GM19468 (cell line): ENCODE measurements at regions not wholly inside any gene's neighbourhood (a gene's known extent, or its start where the extent isn't known, plus 50 kb on each side); places are given as distances from the start of the nearest gene placed in this dataset.

Source experiments
- ATAC-seq: cut with Tn5 transposase; IDR thresholded peaks from one replicate; pipeline ENCODE4 v1.9.1; 2021; ENCODE audit warnings: mild to moderate bottlenecking, moderate library complexity, moderate number of reproducible peaks; ENCODE audit not compliant: unreplicated experiment; ENCODE audit errors: extremely low read depth

- no peak for ATAC-seq
Measured at GRCh38 chr7:42761486-42761885, 150.4 kb downstream of the C7orf25 start.

- ATAC-seq: no peak
Measured at GRCh38 chr7:42758124-42758523, 153.7 kb downstream of the C7orf25 start.

- ATAC-seq: no peak
Measured at GRCh38 chr7:42756841-42757240, 155.0 kb downstream of the C7orf25 start.

GRCh38 chr7:42753811-42754363 lies 158.0 kb downstream of the C7orf25 start:
- no peak for ATAC-seq

GRCh38 chr7:42753367-42753766 lies 158.5 kb downstream of the C7orf25 start:
- ATAC-seq: no peak

- ATAC-seq: no peak
Measured at GRCh38 chr7:42750172-42750571, 161.7 kb downstream of the C7orf25 start.

GRCh38 chr7:42747044-42747443 lies 164.8 kb downstream of the C7orf25 start:
- no peak for ATAC-seq

GRCh38 chr7:42746214-42746613 lies 165.7 kb downstream of the C7orf25 start:
- ATAC-seq: no peak

GRCh38 chr7:42745357-42746059 lies 166.4 kb downstream of the C7orf25 start:
- no peak for ATAC-seq

- ATAC-seq: no peak
Measured at GRCh38 chr7:42744746-42745145, 167.1 kb downstream of the C7orf25 start.

GRCh38 chr7:42743077-42743858 lies 168.6 kb downstream of the C7orf25 start:
- no peak for ATAC-seq

GRCh38 chr7:42742318-42742717 lies 169.6 kb downstream of the C7orf25 start:
- no peak for ATAC-seq

- no peak for ATAC-seq
Measured at GRCh38 chr7:42740408-42740807, 171.5 kb downstream of the C7orf25 start.

GRCh38 chr7:42739638-42740037 lies 172.2 kb downstream of the C7orf25 start:
- no peak for ATAC-seq

- no peak for ATAC-seq
Measured at GRCh38 chr7:42736931-42737330, 174.9 kb downstream of the C7orf25 start.

GRCh38 chr7:42735081-42735480 lies 176.8 kb downstream of the C7orf25 start:
- no peak for ATAC-seq

- no peak for ATAC-seq
Measured at GRCh38 chr7:42734568-42734967, 177.3 kb downstream of the C7orf25 start.

GRCh38 chr7:42733040-42733439 lies 178.8 kb downstream of the C7orf25 start:
- ATAC-seq: no peak

GRCh38 chr7:42730586-42730985 lies 181.3 kb downstream of the C7orf25 start:
- ATAC-seq: no peak

- no peak for ATAC-seq
Measured at GRCh38 chr7:42729053-42729765, 182.7 kb downstream of the C7orf25 start.

GRCh38 chr7:42727451-42727850 lies 184.4 kb downstream of the C7orf25 start:
- ATAC-seq: no peak
